Right lobe of liver (tissue), 4 donors: ENCODE measurements at regions not wholly inside any gene's neighbourhood (a gene's known extent, or its start where the extent isn't known, plus 50 kb on each side); places are given as distances from the start of the nearest gene placed in this dataset.

Experiments
- POLR2A ChIP-seq: fragments of 450-650 bp; IDR thresholded peaks from one replicate; pipeline ENCODE4 v1.6.1; 2017; ENCODE audit warnings: antibody characterized with exemption, mild to moderate bottlenecking
- TF ChIP-seq, protein P1 (sequence below), 4 donors: fragments of 200-600 bp in 3 of 4; fragments of 450-650 bp in 1 of 4; IDR thresholded peaks; one replicate each; pipeline versions ENCODE4 v1.5.1 to v1.8.0; 2016 to 2022; ENCODE audit warnings: antibody characterized with exemption in 4 of 4, mild to moderate bottlenecking in 2 of 4
- donor health status: DM: no; HTN: no; CAD: no.
- donor health status: DM: no; HTN: no; CAD: no.
- donor health status: DM: no; HTN: yes; CAD: no.

DNA sequence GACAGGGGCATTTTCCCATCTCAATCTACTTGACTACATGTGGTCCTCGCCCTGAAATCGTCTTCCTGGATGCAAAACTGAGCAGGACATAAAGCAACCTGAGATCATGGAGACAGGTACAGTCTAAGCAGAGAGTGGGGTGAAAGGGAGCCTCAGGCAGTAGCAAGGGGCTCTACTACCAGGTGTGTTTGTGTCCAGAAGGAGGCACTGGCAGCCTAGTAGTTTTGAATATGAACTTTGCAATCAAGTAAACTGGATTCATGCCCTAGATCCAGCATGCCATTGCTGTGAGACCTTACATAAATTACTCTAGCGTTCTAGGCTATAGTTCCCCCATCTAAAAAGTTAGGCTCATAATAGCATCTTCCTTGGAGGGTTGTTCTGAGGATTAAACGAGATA, 147.4 kb downstream of the TXNL1 start:
- TF ChIP-seq, protein P1, sequence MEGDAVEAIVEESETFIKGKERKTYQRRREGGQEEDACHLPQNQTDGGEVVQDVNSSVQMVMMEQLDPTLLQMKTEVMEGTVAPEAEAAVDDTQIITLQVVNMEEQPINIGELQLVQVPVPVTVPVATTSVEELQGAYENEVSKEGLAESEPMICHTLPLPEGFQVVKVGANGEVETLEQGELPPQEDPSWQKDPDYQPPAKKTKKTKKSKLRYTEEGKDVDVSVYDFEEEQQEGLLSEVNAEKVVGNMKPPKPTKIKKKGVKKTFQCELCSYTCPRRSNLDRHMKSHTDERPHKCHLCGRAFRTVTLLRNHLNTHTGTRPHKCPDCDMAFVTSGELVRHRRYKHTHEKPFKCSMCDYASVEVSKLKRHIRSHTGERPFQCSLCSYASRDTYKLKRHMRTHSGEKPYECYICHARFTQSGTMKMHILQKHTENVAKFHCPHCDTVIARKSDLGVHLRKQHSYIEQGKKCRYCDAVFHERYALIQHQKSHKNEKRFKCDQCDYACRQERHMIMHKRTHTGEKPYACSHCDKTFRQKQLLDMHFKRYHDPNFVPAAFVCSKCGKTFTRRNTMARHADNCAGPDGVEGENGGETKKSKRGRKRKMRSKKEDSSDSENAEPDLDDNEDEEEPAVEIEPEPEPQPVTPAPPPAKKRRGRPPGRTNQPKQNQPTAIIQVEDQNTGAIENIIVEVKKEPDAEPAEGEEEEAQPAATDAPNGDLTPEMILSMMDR (IDR thresholded peaks at IDR 0.05) = peak in 1 of 4 donors; percentile 32
- no peak for TF ChIP-seq POLR2A
